ENCODE measurements at regions not wholly inside any gene's neighbourhood (a gene's known extent, or its start where the extent isn't known, plus 50 kb on each side); places are given as distances from the start of the nearest gene placed in this dataset.
A peak's percentile ranks its signal among the peaks of the same experiment; 100 is the strongest.

DNA sequence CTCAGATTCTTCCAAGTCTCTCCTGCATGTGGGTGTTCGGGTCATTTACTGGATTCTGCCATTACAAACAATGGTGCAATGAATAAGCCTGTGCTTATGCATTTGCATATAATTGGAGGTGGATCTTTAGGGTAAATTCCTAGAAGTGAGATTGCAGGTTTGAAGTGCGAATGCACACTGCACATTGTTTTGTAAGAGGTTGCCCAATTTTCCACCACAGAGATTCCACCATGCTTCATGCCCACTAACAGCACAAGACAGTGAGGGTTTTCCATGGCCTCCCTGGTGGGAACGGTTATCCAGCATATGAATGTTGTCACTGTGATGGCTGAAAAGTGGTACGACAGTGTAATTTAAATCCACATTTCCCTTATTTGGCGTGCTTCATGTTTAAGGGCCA is 178.8 kb upstream of the PMEPA1 start:
- Histone ChIP-seq H4K8ac (ENCODE audit: extremely low read depth, insufficient read depth, low read length) (no peak overlapping the region), H4K91ac (replicated peaks; ENCODE audit: insufficient read length, low read length) (no peak overlapping the region), H3K18ac (ENCODE audit: extremely low read depth, low read length) (no peak overlapping the region), H3K4me2 (ENCODE audit: insufficient read depth in 1 of 2, low read depth in 2 of 2, low read length in 2 of 2) (no peak overlapping the region), H2BK5ac (ENCODE audit: low read depth, low read length) (no peak overlapping the region), H3K9ac (replicated peaks in 1 of 4; ENCODE audit: extremely low read depth in 1 of 4, low read depth in 3 of 4, low read length in 3 of 4) (no peak overlapping the region), H2BK20ac (ENCODE audit: low read length) (no peak overlapping the region), H3K23me2 (ENCODE audit: low read depth, low read length) (no peaks in the 10 kb centered on the region), H3K4ac (replicated peaks; ENCODE audit: insufficient read length, low read depth, low read length) (no peak overlapping the region), H3K56ac (replicated peaks; ENCODE audit: insufficient read length, low read depth, low read length) (no peak overlapping the region), H3K23ac (ENCODE audit: insufficient read length) (no peak overlapping the region), H3K79me1 (ENCODE audit: low read depth, low read length) (no peaks in the 10 kb centered on the region), H3K4me1 (replicated peaks in 1 of 4; ENCODE audit: control insufficient read depth in 3 of 4, insufficient read depth in 4 of 4, low read length in 3 of 4) (peaks cover 0 to 11% (median 3%) of the 10 kb centered on the region in 4 experiments; a peak in 4 of 7 replicates), H4K20me1 (replicated peaks in 1 of 2; ENCODE audit: control insufficient read depth in 1 of 2, insufficient read depth in 2 of 2, low read length in 2 of 2) (peaks cover 0 to 2% of the 10 kb centered on the region in 2 experiments), H3K27ac (ENCODE audit: low read depth, low read length) (no peak overlapping the region), H2AK5ac (ENCODE audit: low read depth, low read length) (no peak overlapping the region), H3K27me3 (replicated peaks in 1 of 4; ENCODE audit: control insufficient read depth in 3 of 4, extremely low read depth in 1 of 4, insufficient read depth in 3 of 4, low read length in 3 of 4) (no peaks in the 10 kb centered on the region), H3K14ac (ENCODE audit: insufficient read length) (no peak overlapping the region), H3K36me3 (ENCODE audit: control insufficient read depth in 2 of 4, insufficient read depth in 4 of 4, low read length in 3 of 4) (no peaks in the 10 kb centered on the region), H2BK120ac (replicated peaks; ENCODE audit: low read depth, low read length) (no peak overlapping the region), H3K4me3 (ENCODE audit: extremely low read depth in 1 of 4, insufficient read depth in 2 of 4, low read depth in 3 of 4, low read length in 4 of 4) (no peak overlapping the region), H3K79me2 (ENCODE audit: control insufficient read depth in 1 of 2, insufficient read depth in 2 of 2, low read length in 2 of 2) (no peaks in the 10 kb centered on the region), H2BK12ac (ENCODE audit: low read depth, low read length) (no peak overlapping the region), H2BK15ac (ENCODE audit: low read length) (no peak overlapping the region), H2AFZ (ENCODE audit: low read length) (no peak overlapping the region), H3K9me3 (ENCODE audit: insufficient read depth in 2 of 2, low read depth in 1 of 2, low read length in 1 of 2) (no peaks in the 10 kb centered on the region), H4K5ac (ENCODE audit: insufficient read length, low read depth, low read length) (no peak overlapping the region)
- peak; percentile 28 for FAIRE-seq
- ChIA-PET POLR2A (ENCODE audit: partially characterized antibody) (no interaction called here), CTCF (ENCODE audit: partially characterized antibody) (no interaction called here)
- WGBS, 2 experiments (ENCODE audit: extremely low coverage in 1 of 2, insufficient coverage in 1 of 2, insufficient read length in 1 of 2, insufficient replicate concordance in 2 of 2, low coverage in 1 of 2, low lambda C conversion rate in 2 of 2, missing lambda C conversion rate in 1 of 2), result 68% methylated on average over 5 of the region's 5 CpGs; no CpG with 5 or more reads in 1 of the 2 experiments
- no peak for DNase-seq (ENCODE audit: low read depth in 1 of 2, low spot score in 2 of 2)
- TF ChIP-seq KDM4A (IDR thresholded peaks at IDR 0.05; ENCODE audit: low read depth, low read length, severe bottlenecking) (no peak), TAF7 (optimal IDR thresholded peaks at IDR 0.05; ENCODE audit: borderline replicate concordance, low read depth, low read length) (no peak), RBBP5 (IDR thresholded peaks at IDR 0.05; ENCODE audit: borderline replicate concordance, low read depth, low read length) (no peak), CREB1 (IDR thresholded peaks at IDR 0.05) (no peak), BCL11A (IDR thresholded peaks at IDR 0.05; ENCODE audit: low read depth in 2 of 2, low read length in 2 of 2) (no peak), POLR2AphosphoS5 (IDR thresholded peaks at IDR 0.05; ENCODE audit: low read depth, low read length) (no peak), HDAC2 (IDR thresholded peaks at IDR 0.05; ENCODE audit: borderline replicate concordance in 1 of 2, low read depth in 2 of 2, low read length in 2 of 2) (no peak), CHD2 (IDR thresholded peaks at IDR 0.05; ENCODE audit: low read length) (no peak), TBP (IDR thresholded peaks at IDR 0.05; ENCODE audit: low read depth, low read length) (no peak), NRF1 (IDR thresholded peaks at IDR 0.05; ENCODE audit: low read depth, low read length) (no peak), YY1 (IDR thresholded peaks at IDR 0.05; ENCODE audit: low read depth, low read length) (no peak)
- TF ChIP-seq, protein P1, sequence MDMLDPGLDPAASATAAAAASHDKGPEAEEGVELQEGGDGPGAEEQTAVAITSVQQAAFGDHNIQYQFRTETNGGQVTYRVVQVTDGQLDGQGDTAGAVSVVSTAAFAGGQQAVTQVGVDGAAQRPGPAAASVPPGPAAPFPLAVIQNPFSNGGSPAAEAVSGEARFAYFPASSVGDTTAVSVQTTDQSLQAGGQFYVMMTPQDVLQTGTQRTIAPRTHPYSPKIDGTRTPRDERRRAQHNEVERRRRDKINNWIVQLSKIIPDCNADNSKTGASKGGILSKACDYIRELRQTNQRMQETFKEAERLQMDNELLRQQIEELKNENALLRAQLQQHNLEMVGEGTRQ (IDR thresholded peaks at IDR 0.05; ENCODE audit: low read length), result no peak
- TF ChIP-seq, protein P2, sequence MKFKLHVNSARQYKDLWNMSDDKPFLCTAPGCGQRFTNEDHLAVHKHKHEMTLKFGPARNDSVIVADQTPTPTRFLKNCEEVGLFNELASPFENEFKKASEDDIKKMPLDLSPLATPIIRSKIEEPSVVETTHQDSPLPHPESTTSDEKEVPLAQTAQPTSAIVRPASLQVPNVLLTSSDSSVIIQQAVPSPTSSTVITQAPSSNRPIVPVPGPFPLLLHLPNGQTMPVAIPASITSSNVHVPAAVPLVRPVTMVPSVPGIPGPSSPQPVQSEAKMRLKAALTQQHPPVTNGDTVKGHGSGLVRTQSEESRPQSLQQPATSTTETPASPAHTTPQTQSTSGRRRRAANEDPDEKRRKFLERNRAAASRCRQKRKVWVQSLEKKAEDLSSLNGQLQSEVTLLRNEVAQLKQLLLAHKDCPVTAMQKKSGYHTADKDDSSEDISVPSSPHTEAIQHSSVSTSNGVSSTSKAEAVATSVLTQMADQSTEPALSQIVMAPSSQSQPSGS (IDR thresholded peaks at IDR 0.05; ENCODE audit: low read length), result no peak

Data from H1 (cell line).